ENCODE measurements at regions not wholly inside any gene's neighbourhood (a gene's known extent, or its start where the extent isn't known, plus 50 kb on each side); places are given as distances from the start of the nearest gene placed in this dataset.

- no peak overlapping the region for H3K4me3 ChIP-seq (ENCODE audit: low read depth, poor library complexity, severe bottlenecking)
- no peak for DNase-seq (ENCODE audit: low spot score in 2 of 2)
- TF ChIP-seq POLR2A (IDR thresholded peaks at IDR 0.05) (no peak), CTCF (IDR thresholded peaks at IDR 0.05) (no peak)
- WGBS, 2 donors: 53 to 62% methylated on average over 4 of the region's 4 CpGs
- intact Hi-C loops (cut with DNase I; ENCODE audit: low total_unique reads): no loop called here
Measured at GRCh38 chr4:56739066-56739777, 58.1 kb upstream of the HOPX start.

- 56 to 72% methylated on average over 7 to 8 of the region's 8 CpGs for WGBS, 2 donors
- TF ChIP-seq POLR2A (IDR thresholded peaks at IDR 0.05): no peak
- TF ChIP-seq CTCF (IDR thresholded peaks at IDR 0.05): no peak
- intact Hi-C loops (cut with DNase I; ENCODE audit: low total_unique reads): no loop called here
- DNase-seq (ENCODE audit: low spot score in 2 of 2): no peak
- H3K4me3 ChIP-seq (ENCODE audit: low read depth, poor library complexity, severe bottlenecking): no peak overlapping the region
Measured at GRCh38 chr4:56737666-56738065, 56.6 kb upstream of the HOPX start.

- TF ChIP-seq CTCF (IDR thresholded peaks at IDR 0.05) (no peak), POLR2A (IDR thresholded peaks at IDR 0.05) (no peak)
- no peak overlapping the region for H3K4me3 ChIP-seq (ENCODE audit: low read depth, poor library complexity, severe bottlenecking)
- intact Hi-C loops (cut with DNase I; ENCODE audit: low total_unique reads): no loop called here
- WGBS, 2 donors: 91 to 93% methylated on average over 5 of the region's 5 CpGs
- no peak for DNase-seq (ENCODE audit: low spot score in 2 of 2)
Measured at GRCh38 chr4:56733352-56733751, 52.3 kb upstream of the HOPX start.

- H3K4me3 ChIP-seq (ENCODE audit: low read depth, poor library complexity, severe bottlenecking): no peak overlapping the region
- no peak for DNase-seq (ENCODE audit: low spot score in 2 of 2)
- TF ChIP-seq CTCF (IDR thresholded peaks at IDR 0.05) (no peak), POLR2A (IDR thresholded peaks at IDR 0.05) (no peak)
- intact Hi-C loops (cut with DNase I; ENCODE audit: low total_unique reads): no loop called here
- 77% methylated on average over 3 of the region's 3 CpGs for WGBS, 2 donors
Measured at GRCh38 chr4:56732301-56732700, 51.2 kb upstream of the HOPX start.

GRCh38 chr4:56731857-56732256 is 50.8 kb upstream of the HOPX start:
- DNase-seq (ENCODE audit: low spot score in 2 of 2): peak in 1 of 2 donors; percentile 34
- H3K4me3 ChIP-seq (ENCODE audit: low read depth, poor library complexity, severe bottlenecking): no peak overlapping the region
- 61 to 65% methylated on average over 8 of the region's 8 CpGs for WGBS, 2 donors
- intact Hi-C loops (cut with DNase I; ENCODE audit: low total_unique reads): no loop called here
- TF ChIP-seq POLR2A (IDR thresholded peaks at IDR 0.05) (no peak), CTCF (IDR thresholded peaks at IDR 0.05) (no peak)

Measured in lower leg skin (tissue), 4 donors.